T-cell (primary cell): ENCODE measurements at regions not wholly inside any gene's neighbourhood (a gene's known extent, or its start where the extent isn't known, plus 50 kb on each side); places are given as distances from the start of the nearest gene placed in this dataset.
A peak's percentile ranks its signal among the peaks of the same experiment; 100 is the strongest.
"Not testable (repeated sequence)": the region's sequence is repeated elsewhere in the genome, so short reads cannot be mapped to it uniquely, and the experiment has no call there.

ENCODE experiments used
- ATAC-seq, 4 experiments: fragments of 200-7000 bp in 3 of 4; fragments of 150-1000 bp in 1 of 4; cut with Tn5 transposase; replicated peaks in 1 of 4; 1 replicate in 3 of 4; 2 replicates in 1 of 4; pipeline ENCODE4 v1.10.0; 2021; ENCODE audit warnings: moderate library complexity in 3 of 4, mild to moderate bottlenecking in 2 of 4, moderate number of reproducible peaks in 1 of 4
- CTCF ChIA-PET, 2 donors: fragments of 300-600 bp; sonication (Branson Sonifier 250); formaldehyde crosslinking; loops; one replicate each; lab custom pipeline; 2022; ENCODE audit warnings: antibody characterized with exemption in 2 of 2; lab: Charles Lee
- POLR2A ChIA-PET, 2 donors: fragments of 300-600 bp; sonication (Branson Sonifier 250); formaldehyde crosslinking; loops; one replicate each; lab custom pipeline; 2022; ENCODE audit warnings: antibody characterized with exemption in 2 of 2; lab: Charles Lee
- DNase-seq, 35 experiments: peaks; one replicate each; pipeline versions ENCODE4 v3.0.0 to v3.0.0-alpha.2; 2013 to 2023
- H3K27ac ChIP-seq: one replicate; pipeline ENCODE4 v1.5.1; 2013; ENCODE audit warnings: low read length
- H3K27me3 ChIP-seq, 2 experiments: replicated peaks in 1 of 2; 1 replicate in 1 of 2; 2 replicates in 1 of 2; pipeline versions ENCODE4 v1.6.1 to v1.7.0; 2013; ENCODE audit warnings: low read length in 1 of 2, mixed read lengths in 1 of 2; ENCODE audit not compliant: control insufficient read depth in 2 of 2, insufficient read depth in 2 of 2; ENCODE audit errors: extremely low read depth in 1 of 2
- H3K36me3 ChIP-seq, 2 donors: 1 replicate in 1 of 2; 2 replicates in 1 of 2; pipeline versions ENCODE4 v1.6.1 to v1.7.0; 2013; ENCODE audit warnings: low read length in 1 of 2; ENCODE audit not compliant: control insufficient read depth in 2 of 2, insufficient read depth in 1 of 2; ENCODE audit errors: extremely low read depth in 1 of 2
- H3K4me1 ChIP-seq, 2 experiments: 1 replicate in 1 of 2; 2 replicates in 1 of 2; pipeline versions ENCODE4 v1.6.1 to v1.7.0; 2013; ENCODE audit warnings: low read length in 2 of 2, mixed read lengths in 1 of 2; ENCODE audit not compliant: insufficient read depth in 2 of 2, control insufficient read depth in 1 of 2; ENCODE audit errors: extremely low read depth in 1 of 2
- H3K4me3 ChIP-seq, 2 donors: 1 replicate in 1 of 2; 2 replicates in 1 of 2; pipeline versions ENCODE4 v1.5.1 to v1.7.0; 2013; ENCODE audit warnings: mild to moderate bottlenecking in 2 of 2, low read length in 1 of 2, moderate library complexity in 1 of 2; ENCODE audit not compliant: control insufficient read depth in 1 of 2; ENCODE audit errors: extremely low read depth in 1 of 2
- H3K9me3 ChIP-seq: 2 replicates; pipeline ENCODE4 v1.7.0; 2013
- H3K27ac Mint-ChIP-seq, 2 donors: one replicate each; pipeline ENCODE4 v1.8.0; 2020 to 2021; ENCODE audit warnings: mild to moderate bottlenecking in 2 of 2, mixed read lengths in 2 of 2
- H3K27me3 Mint-ChIP-seq, 2 donors: one replicate each; pipeline ENCODE4 v1.8.0; 2021 to 2022; ENCODE audit warnings: mixed read lengths in 2 of 2
- H3K36me3 Mint-ChIP-seq: one replicate; pipeline ENCODE4 v1.8.0; 2021; ENCODE audit warnings: mixed read lengths
- H3K4me1 Mint-ChIP-seq, 3 donors: one replicate each; pipeline ENCODE4 v1.8.0; 2020 to 2022; ENCODE audit warnings: mixed read lengths in 3 of 3, mild to moderate bottlenecking in 1 of 3
- H3K4me3 Mint-ChIP-seq, 3 donors: one replicate each; pipeline ENCODE4 v1.8.0; 2020 to 2022; ENCODE audit warnings: mild to moderate bottlenecking in 3 of 3, mixed read lengths in 3 of 3, moderate library complexity in 3 of 3
- H3K9me3 Mint-ChIP-seq, 3 donors: one replicate each; pipeline ENCODE4 v1.8.0; 2020 to 2022; ENCODE audit warnings: mixed read lengths in 3 of 3
- WGBS: methylation state at CpG from one replicate; pipeline ENCODE4 v1.1.5; 2013; ENCODE audit warnings: missing lambda C conversion rate; ENCODE audit not compliant: insufficient coverage; 5-methylcytosine and 5-hydroxymethylcytosine counted together

DNA sequence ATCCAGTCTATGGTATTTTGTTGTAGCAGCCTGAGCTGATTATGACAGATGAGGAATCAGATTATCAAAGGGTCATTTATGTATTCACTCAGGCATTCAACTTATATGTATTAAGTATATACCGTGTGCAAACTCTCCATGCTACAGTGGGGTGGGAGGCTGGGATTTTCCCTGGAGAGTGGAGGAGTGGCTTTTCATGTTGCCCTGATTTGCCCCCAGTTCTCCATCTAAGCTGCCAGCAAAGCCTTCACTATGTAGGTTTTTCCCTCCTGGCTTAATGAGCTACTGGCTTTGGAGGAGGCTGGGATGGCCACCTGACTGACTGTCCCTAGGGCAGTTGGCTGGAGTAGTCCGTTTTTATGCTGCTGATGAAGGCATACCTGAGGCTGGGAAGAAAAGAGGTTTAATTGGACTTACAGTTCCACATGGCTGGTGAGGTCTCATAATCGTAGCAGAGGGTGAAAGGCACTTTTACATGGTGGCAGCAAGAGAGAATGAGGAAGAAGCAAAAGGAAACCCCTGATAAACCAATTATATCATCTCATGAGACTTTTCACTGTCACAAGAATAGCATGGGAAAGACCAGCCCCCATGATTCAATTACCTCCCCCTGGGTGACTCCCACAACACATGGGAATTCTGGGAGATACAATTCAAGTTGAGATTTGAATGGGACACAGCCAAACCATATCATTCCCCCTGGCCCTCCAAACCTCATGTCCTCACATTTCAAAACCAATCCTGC lies 253.9 kb downstream of the RPLP1 start:
- Histone ChIP-seq H3K4me1 (peaks cover 0 to 7% of the 10 kb centered on the region in 2 experiments), H3K27me3 (no peaks in the 10 kb centered on the region), H3K9me3 (no peaks in the 10 kb centered on the region), H3K27ac (no peak overlapping the region), H3K36me3 (no peaks in the 10 kb centered on the region), H3K4me3 (no peak overlapping the region)
- DNase-seq (no peak), ATAC-seq (no peak)
- CTCF ChIA-PET: interaction anchor here in 1 of 2 donors (0.6 kb wide), 1 partner anchor 765 kb away, joined by 3 read pairs; no protein-coding TSS in a partner anchor
- Mint-ChIP-seq H3K9me3 (peaks cover 9 to 16% (median 9%) of the 10 kb centered on the region in 3 donors), H3K27me3 (no peaks in the 10 kb centered on the region), H3K36me3 (peaks cover 10% of the 10 kb centered on the region), H3K27ac (no peak overlapping the region), H3K4me3 (no peak overlapping the region), H3K4me1 (peaks cover 4 to 12% (median 10%) of the 10 kb centered on the region in 3 donors)
- POLR2A ChIA-PET: no interaction called here
- WGBS: 50% methylated on average over 1 of the region's 3 CpGs

DNA sequence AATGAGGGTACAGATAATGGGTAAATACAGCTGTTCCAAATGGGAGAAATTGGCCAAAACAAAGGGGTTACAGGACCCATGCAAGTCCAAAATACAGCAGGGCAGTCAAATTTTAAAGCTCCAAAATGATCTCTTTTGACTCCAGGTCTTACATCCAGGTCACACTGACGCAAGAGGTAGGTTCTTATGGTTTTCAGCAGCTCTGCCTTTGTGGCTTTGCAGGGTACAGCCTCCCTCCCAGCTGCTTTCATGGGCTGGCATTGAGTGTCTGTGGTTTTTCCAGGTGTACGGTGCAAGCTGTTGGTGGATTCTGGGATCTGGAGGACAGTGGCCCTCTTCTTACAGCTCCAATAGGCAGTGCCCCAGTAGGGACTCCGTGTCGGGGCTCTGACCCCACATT lies 254.6 kb downstream of the RPLP1 start:
- ATAC-seq, H3K9me3 ChIP-seq, H3K36me3 Mint-ChIP-seq, POLR2A ChIA-PET, H3K4me3 Mint-ChIP-seq, H3K4me3 ChIP-seq, H3K36me3 ChIP-seq, DNase-seq, H3K27ac Mint-ChIP-seq, H3K27me3 Mint-ChIP-seq, H3K27ac ChIP-seq, H3K27me3 ChIP-seq: not testable (repeated sequence)
- CTCF ChIA-PET: interaction anchor here in 1 of 2 donors (0.6 kb wide), 1 partner anchor 764 kb away, joined by 3 read pairs; no protein-coding TSS in a partner anchor
- peaks cover 9 to 16% (median 9%) of the 10 kb centered on the region in 3 donors for H3K9me3 Mint-ChIP-seq
- peaks cover 0 to 11% of the 10 kb centered on the region in 2 experiments for H3K4me1 ChIP-seq
- WGBS: 93% methylated on average over 3 of the region's 4 CpGs
- H3K4me1 Mint-ChIP-seq: peaks cover 7 to 14% (median 10%) of the 10 kb centered on the region in 3 donors

DNA sequence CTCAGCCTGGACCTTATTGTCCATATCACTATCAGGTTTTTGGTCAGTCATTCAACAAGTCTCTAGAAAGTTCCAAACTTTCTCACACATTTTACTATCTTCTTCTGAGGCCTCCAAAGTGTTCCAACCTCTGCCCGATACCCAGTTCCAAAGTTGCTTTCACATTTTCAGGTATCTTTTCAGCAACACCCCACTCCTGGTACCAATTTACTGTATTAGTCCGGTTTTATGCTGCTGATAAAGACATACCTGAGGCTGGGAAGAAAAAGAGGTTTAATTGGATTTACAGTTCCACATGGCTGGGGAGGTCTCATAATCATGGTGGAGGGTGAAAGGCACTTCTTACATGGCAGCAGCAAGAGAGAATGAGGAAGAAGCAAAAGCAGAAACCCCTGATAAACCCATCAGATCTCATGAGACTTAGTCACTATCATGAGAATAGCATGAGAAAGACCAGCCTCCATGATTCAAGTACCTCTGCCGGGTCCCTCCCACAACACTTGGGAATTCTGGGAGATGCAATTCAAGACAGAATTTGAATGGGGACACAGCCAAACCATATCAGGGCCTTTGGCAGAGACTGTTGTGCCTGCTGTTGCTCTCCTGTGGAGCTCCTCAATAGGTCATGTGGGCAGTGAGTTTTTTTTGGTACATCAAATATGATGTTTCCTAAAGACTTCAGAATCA lies 256.0 kb downstream of the RPLP1 start:
- H3K27me3 ChIP-seq, H3K9me3 ChIP-seq, H3K4me3 ChIP-seq, ATAC-seq, H3K36me3 ChIP-seq, POLR2A ChIA-PET, H3K36me3 Mint-ChIP-seq, DNase-seq, H3K27ac ChIP-seq, H3K27me3 Mint-ChIP-seq, H3K4me3 Mint-ChIP-seq, CTCF ChIA-PET: not testable (repeated sequence)
- peaks cover 4 to 25% of the 10 kb centered on the region in 2 experiments for H3K4me1 ChIP-seq
- H3K9me3 Mint-ChIP-seq: peaks cover 9 to 16% (median 9%) of the 10 kb centered on the region in 3 donors
- H3K27ac Mint-ChIP-seq: peak overlapping the region in 1 of 2 donors; percentile 5
- WGBS: no CpG with 5 or more reads among the region's 3 CpGs
- H3K4me1 Mint-ChIP-seq: peaks cover 16 to 28% (median 21%) of the 10 kb centered on the region in 3 donors

DNA sequence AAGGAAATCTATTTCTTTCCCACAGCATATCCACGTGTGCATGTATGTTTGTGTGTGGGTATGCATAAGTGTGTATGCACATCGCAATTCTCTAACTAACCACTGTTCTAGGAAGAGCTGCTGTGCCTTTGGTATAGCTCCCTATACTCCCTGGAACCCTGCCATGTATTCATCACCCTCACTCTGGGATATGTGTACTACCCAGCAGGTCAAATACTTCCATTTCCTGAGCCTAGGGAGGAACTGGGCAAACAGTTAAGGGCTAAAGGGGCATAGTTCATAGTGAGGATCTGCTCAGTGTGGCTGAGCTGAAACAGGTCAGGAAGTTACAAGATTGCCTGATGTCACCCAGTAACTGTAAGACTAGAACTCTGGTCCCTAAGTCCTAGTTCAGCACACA lies 260.4 kb downstream of the RPLP1 start:
- no CpG with 5 or more reads among the region's 2 CpGs for WGBS
- DNase-seq (peak in 1 of 35 experiments; percentile 22), ATAC-seq (no peak)
- Mint-ChIP-seq H3K4me3 (no peak overlapping the region), H3K36me3 (peaks cover 9% of the 10 kb centered on the region), H3K27ac (peak overlapping the region; percentile 76 to 89), H3K4me1 (peaks cover 50 to 60% (median 58%) of the 10 kb centered on the region in 3 donors), H3K27me3 (no peaks in the 10 kb centered on the region), H3K9me3 (peaks cover 9 to 15% (median 9%) of the 10 kb centered on the region in 3 donors)
- Histone ChIP-seq H3K4me1 (peaks cover 20 to 51% of the 10 kb centered on the region in 2 experiments), H3K36me3 (no peaks in the 10 kb centered on the region), H3K9me3 (no peaks in the 10 kb centered on the region), H3K27ac (peak overlapping the region; percentile 77), H3K27me3 (no peaks in the 10 kb centered on the region), H3K4me3 (no peak overlapping the region)
- ChIA-PET CTCF (no interaction called here), POLR2A (no interaction called here)

DNA sequence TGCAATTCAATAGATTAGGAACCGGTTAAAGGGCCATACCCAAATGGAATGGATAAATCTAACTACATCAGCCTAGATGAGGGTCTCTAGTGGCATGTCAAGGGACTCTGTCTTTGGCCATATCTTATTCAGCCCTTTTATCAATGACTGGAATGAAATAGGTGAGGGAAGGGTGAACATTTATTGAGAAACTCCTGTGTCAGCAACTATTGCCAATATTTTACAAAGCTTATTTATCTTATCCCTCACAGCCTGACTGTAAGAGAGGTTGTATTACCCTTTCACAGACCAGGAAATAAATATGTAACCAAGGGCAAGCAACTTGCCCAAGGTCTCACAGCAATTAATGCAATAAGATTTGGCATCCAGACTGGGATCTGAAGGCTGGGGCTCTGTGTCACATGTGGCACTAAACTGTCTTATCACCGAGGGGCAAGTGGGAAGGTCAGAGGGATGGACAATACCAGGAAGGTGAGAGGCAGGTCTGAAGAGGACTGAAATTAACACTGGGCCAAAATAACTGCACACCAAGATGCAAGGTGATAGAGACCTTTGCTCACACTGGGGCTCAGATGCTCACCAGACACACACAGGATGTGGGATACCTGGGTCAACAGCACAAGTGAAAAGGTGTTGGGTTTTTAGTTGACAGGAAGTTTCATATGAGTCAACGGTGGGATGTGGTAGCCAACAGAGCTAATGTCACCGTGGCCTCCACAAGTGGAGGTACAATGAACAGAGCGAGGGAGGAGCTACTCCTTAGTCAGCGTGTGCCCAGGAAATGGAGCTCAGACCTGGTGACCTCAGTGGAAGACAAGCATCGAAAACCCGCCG lies 261.3 kb downstream of the RPLP1 start:
- WGBS: 1% methylated on average over 8 of the region's 9 CpGs
- H3K27ac Mint-ChIP-seq: peak overlapping the region; percentile 76 to 89
- H3K4me1 ChIP-seq: peaks cover 24 to 59% of the 10 kb centered on the region in 2 experiments
- ATAC-seq (peak; percentile 94 to 97 (median 96)), DNase-seq (peak; percentile 40 to 88 (median 69))
- H3K9me3 Mint-ChIP-seq: peaks cover 2 to 6% (median 4%) of the 10 kb centered on the region in 3 donors
- ChIA-PET CTCF (interaction anchor here (0.6 to 1.1 kb wide), 2 partner anchors 9 to 382 kb away, joined by 3 read pairs; no protein-coding TSS in a partner anchor), POLR2A (interaction anchor here in 1 of 2 donors (1.0 to 1.6 kb wide), 2 partner anchors 245 to 384 kb away, joined by 3 to 4 read pairs; no protein-coding TSS in a partner anchor)
- peak overlapping the region; percentile 77 for H3K27ac ChIP-seq
- no peaks in the 10 kb centered on the region for H3K9me3 ChIP-seq
- H3K4me3 Mint-ChIP-seq: peak overlapping the region; percentile 37 to 56 (median 49)
- no peaks in the 10 kb centered on the region for H3K27me3 ChIP-seq
- peak overlapping the region in 1 of 2 donors; percentile 4 for H3K4me3 ChIP-seq
- H3K36me3 ChIP-seq: no peaks in the 10 kb centered on the region
- no peaks in the 10 kb centered on the region for H3K27me3 Mint-ChIP-seq
- peaks cover 54 to 70% (median 68%) of the 10 kb centered on the region in 3 donors for H3K4me1 Mint-ChIP-seq
- H3K36me3 Mint-ChIP-seq: peaks cover 3% of the 10 kb centered on the region

DNA sequence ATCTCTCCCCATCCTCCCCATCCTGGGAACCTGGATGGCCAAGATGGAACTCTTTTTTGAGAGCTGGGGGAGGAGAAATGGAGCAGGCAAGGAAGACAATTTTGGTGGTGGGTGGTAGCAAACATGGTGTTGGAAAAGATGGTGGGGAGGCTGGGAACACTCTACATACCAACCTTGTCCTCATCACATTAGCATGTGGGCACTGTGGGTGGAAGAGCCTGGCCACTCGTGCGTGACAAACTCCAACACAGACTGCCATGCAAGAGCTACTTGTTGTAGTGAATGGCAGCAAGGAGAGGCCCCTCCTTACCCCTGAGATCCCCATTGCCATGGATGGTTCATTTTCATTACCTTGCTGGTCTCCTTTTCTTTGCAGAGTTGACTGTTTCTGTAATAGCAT lies 262.6 kb downstream of the RPLP1 start:
- Histone ChIP-seq H3K27ac (peak overlapping the region; percentile 77), H3K4me3 (no peak overlapping the region), H3K9me3 (no peaks in the 10 kb centered on the region), H3K36me3 (no peaks in the 10 kb centered on the region), H3K4me1 (peaks cover 34 to 71% of the 10 kb centered on the region in 2 experiments), H3K27me3 (no peaks in the 10 kb centered on the region)
- Mint-ChIP-seq H3K4me1 (peaks cover 66 to 83% (median 80%) of the 10 kb centered on the region in 3 donors), H3K4me3 (peak overlapping the region in 1 of 3 donors; percentile 56), H3K36me3 (no peaks in the 10 kb centered on the region), H3K9me3 (no peaks in the 10 kb centered on the region), H3K27me3 (no peaks in the 10 kb centered on the region), H3K27ac (peak overlapping the region; percentile 76 to 89)
- DNase-seq (no peak), ATAC-seq (no peak)
- ChIA-PET POLR2A (no interaction called here), CTCF (no interaction called here)
- WGBS: no CpG with 5 or more reads among the region's 2 CpGs
